SK-N-SH (cell line): ENCODE measurements at regions not wholly inside any gene's neighbourhood (a gene's known extent, or its start where the extent isn't known, plus 50 kb on each side); places are given as distances from the start of the nearest gene placed in this dataset.

Experiments
- CTCF ChIA-PET: fragments of 300-600, 350-600 bp; formaldehyde crosslinking; extraction: SDS; loops from one replicate; lab custom pipeline; 2021; lab: Yijun Ruan, JAX
- POLR2A ChIA-PET: fragments of 350-600 bp; sonication (Branson Sonifier 250); formaldehyde crosslinking; extraction: SDS; loops from one replicate; lab custom pipeline; 2020; ENCODE audit warnings: antibody characterized with exemption, inconsistent platforms; lab: Yijun Ruan, JAX
- DNase-seq: peaks from one replicate; pipeline ENCODE4 v3.0.0; 2012
- H2AFZ ChIP-seq: fragments of 200-600 bp; sonication (generic); 2 replicates; pipeline ENCODE4 v1.8.1; 2016; ENCODE audit warnings: antibody characterized with exemption, mild to moderate bottlenecking, low read depth
- H3F3A ChIP-seq: fragments of 200-600 bp; sonication (generic); replicated peaks from 2 replicates; pipeline ENCODE3; 2016; ENCODE audit warnings: antibody characterized with exemption, mild to moderate bottlenecking; ENCODE audit not compliant: insufficient read depth
- H3K27ac ChIP-seq, 2 experiments: fragments of 200-500 bp in 1 of 2; fragments of 200-600 bp in 1 of 2; sonication (Bioruptor generic) in 1 of 2; sonication (generic), shearing (Covaris generic) in 1 of 2; 2 replicates each; pipeline versions ENCODE4 v1.5.1 to v1.6.1; 2014 to 2016; ENCODE audit warnings: low read depth in 2 of 2, inconsistent platforms in 1 of 2, low read length in 1 of 2, mild to moderate bottlenecking in 1 of 2, mixed read lengths in 1 of 2
- H3K27me3 ChIP-seq: fragments of 200-600 bp; sonication (generic), shearing (Covaris generic); 2 replicates; pipeline ENCODE4 v1.6.1; 2016; ENCODE audit warnings: mixed run types; ENCODE audit not compliant: insufficient read depth
- H3K36me3 ChIP-seq, 2 experiments: fragments of 200-500 bp in 1 of 2; fragments of 200-600 bp in 1 of 2; sonication (Bioruptor generic) in 1 of 2; sonication (generic) in 1 of 2; replicated peaks in 1 of 2; 2 replicates each; pipeline versions ENCODE3 to v1.5.1; 2014 to 2016; ENCODE audit warnings: low read length in 1 of 2, mild to moderate bottlenecking in 1 of 2; ENCODE audit not compliant: insufficient read depth in 2 of 2, control insufficient read depth in 1 of 2
- H3K4me1 ChIP-seq, 2 experiments: fragments of 200-500 bp in 1 of 2; fragments of 200-600 bp in 1 of 2; sonication (Bioruptor generic) in 1 of 2; sonication (generic), shearing (Covaris generic) in 1 of 2; 2 replicates each; pipeline versions ENCODE4 v1.5.1 to v1.6.1; 2014 to 2016; ENCODE audit warnings: low read depth in 1 of 2, low read length in 1 of 2, mixed run types in 1 of 2; ENCODE audit not compliant: insufficient read depth in 2 of 2, control insufficient read depth in 1 of 2
- H3K4me2 ChIP-seq: fragments of 200-600 bp; sonication (generic), shearing (Covaris generic); 2 replicates; pipeline ENCODE4 v1.6.1; 2017; ENCODE audit warnings: mixed run types
- H3K4me3 ChIP-seq, 2 experiments: fragments of 200-500 bp in 1 of 2; fragments of 200-600 bp in 1 of 2; sonication (Bioruptor generic) in 1 of 2; sonication (generic), shearing (Covaris generic) in 1 of 2; 2 replicates each; pipeline versions ENCODE4 v1.5.1 to v1.8.1; 2014 to 2016; ENCODE audit warnings: low read depth in 2 of 2, inconsistent platforms in 1 of 2, low read length in 1 of 2, mild to moderate bottlenecking in 1 of 2, mixed read lengths in 1 of 2, moderate library complexity in 1 of 2
- H3K79me2 ChIP-seq: fragments of 200-600 bp; sonication (generic); 2 replicates; pipeline ENCODE4 v1.8.1; 2017; ENCODE audit warnings: mild to moderate bottlenecking; ENCODE audit not compliant: insufficient read depth
- H3K9ac ChIP-seq: fragments of 200-600 bp; sonication (generic); 2 replicates; pipeline ENCODE4 v1.6.1; 2017; ENCODE audit warnings: mixed run types
- H3K9me2 ChIP-seq: fragments of 200-600 bp; sonication (generic); 2 replicates; pipeline ENCODE4 v1.6.1; 2017; ENCODE audit warnings: mixed run types
- H3K9me3 ChIP-seq: fragments of 200-600 bp; sonication (generic); 2 replicates; pipeline ENCODE4 v1.6.1; 2017; ENCODE audit warnings: mixed run types, mild to moderate bottlenecking, moderate library complexity
- H4K20me1 ChIP-seq: fragments of 200-600 bp; sonication (generic); 2 replicates; pipeline ENCODE4 v1.6.1; 2017; ENCODE audit warnings: mild to moderate bottlenecking, mixed run types; ENCODE audit not compliant: insufficient read depth
- CHD2 ChIP-seq: fragments of 150-350 bp; IDR thresholded peaks from 2 replicates; pipeline ENCODE4 v1.6.1; 2018; ENCODE audit warnings: low read length; ENCODE audit not compliant: partially characterized antibody
- CTCF ChIP-seq: fragments of 200-600 bp; sonication (generic); IDR thresholded peaks from 2 replicates; pipeline ENCODE4 v1.6.1; 2017; ENCODE audit warnings: antibody characterized with exemption, mild to moderate bottlenecking, moderate library complexity
- FOSL2 ChIP-seq: IDR thresholded peaks from 2 replicates; pipeline ENCODE4 v1.4.0; 2012; ENCODE audit warnings: low read depth, mild to moderate bottlenecking, moderate library complexity, borderline replicate concordance
- FOXJ3 ChIP-seq: sonication (generic); formaldehyde crosslinking; IDR thresholded peaks from 2 replicates; pipeline ENCODE4 v1.5.1; 2020; ENCODE audit warnings: mild to moderate bottlenecking, missing genetic modification reagents
- GABPA ChIP-seq: IDR thresholded peaks from 2 replicates; pipeline ENCODE4 v1.4.0; 2012; ENCODE audit warnings: low read depth, mild to moderate bottlenecking
- GATA2 ChIP-seq: sonication (generic); formaldehyde crosslinking; IDR thresholded peaks from 2 replicates; pipeline ENCODE4 v1.5.0; 2020; ENCODE audit warnings: mild to moderate bottlenecking, missing genetic modification reagents
- NFIC ChIP-seq: IDR thresholded peaks from 2 replicates; pipeline ENCODE4 v1.4.0; 2012; ENCODE audit warnings: borderline replicate concordance
- NRF1 ChIP-seq: IDR thresholded peaks from 2 replicates; pipeline ENCODE4 v1.6.1; 2012; ENCODE audit warnings: low read depth, mild to moderate bottlenecking, low read length
- RAD21 ChIP-seq: IDR thresholded peaks from 2 replicates; pipeline ENCODE4 v1.6.1; 2012; ENCODE audit warnings: mild to moderate bottlenecking, low read length
- REST ChIP-seq: IDR thresholded peaks from 2 replicates; pipeline ENCODE4 v1.6.1; 2012; ENCODE audit warnings: mild to moderate bottlenecking, low read depth, low read length, moderate library complexity
- SIN3A ChIP-seq: IDR thresholded peaks from 2 replicates; pipeline ENCODE4 v1.6.1; 2012; ENCODE audit warnings: low read depth, mild to moderate bottlenecking, low read length, moderate library complexity, borderline replicate concordance
- TEAD4 ChIP-seq: IDR thresholded peaks from 2 replicates; pipeline ENCODE4 v1.4.0; 2012; ENCODE audit warnings: mild to moderate bottlenecking, borderline replicate concordance; ENCODE audit not compliant: insufficient read depth
- WGBS: methylation state at CpG from one replicate; pipeline ENCODE4 v1.1.6; 2017; ENCODE audit warnings: low lambda C conversion rate; 5-methylcytosine and 5-hydroxymethylcytosine counted together

GRCh38 chr3:144332868-144333267 is 361.2 kb downstream of the DIPK2A start (continued):
- TF ChIP-seq REST (no peak), NRF1 (no peak), RAD21 (no peak), CTCF (no peak), CHD2 (no peak), GABPA (no peak), NFIC (no peak), TEAD4 (no peak), GATA2 (no peak)

GRCh38 chr3:144341471-144341870 is 369.8 kb downstream of the DIPK2A start:
- no peaks in the 10 kb centered on the region for H3K9me2 ChIP-seq
- H4K20me1 ChIP-seq, result no peaks in the 10 kb centered on the region
- no peak overlapping the region for H3K4me2 ChIP-seq
- H3K4me3 ChIP-seq, result no peak overlapping the region
- no peaks in the 10 kb centered on the region for H3K36me3 ChIP-seq
- H3K27ac ChIP-seq, result no peak overlapping the region
- peaks cover 4% of the 10 kb centered on the region; the same call in 1 of the 2 replicates for H3K27me3 ChIP-seq
- H3K79me2 ChIP-seq, result no peaks in the 10 kb centered on the region
- H3F3A ChIP-seq, result no peaks in the 10 kb centered on the region
- H3K9me3 ChIP-seq, result no peaks in the 10 kb centered on the region
- DNase-seq, result no peak
- ChIA-PET CTCF (interaction anchor here (0.7 kb wide), 1 partner anchor 13 kb away, joined by 3 read pairs; no protein-coding TSS in a partner anchor), POLR2A (no interaction called here)
- H3K4me1 ChIP-seq, result no peaks in the 10 kb centered on the region
- TF ChIP-seq FOSL2 (no peak), FOXJ3 (CRISPR knock-in tag) (no peak), SIN3A (no peak)
- 0% methylated on average over 4 of the region's 4 CpGs for WGBS
- H2AFZ ChIP-seq, result no peak overlapping the region
- no peak overlapping the region for H3K9ac ChIP-seq
